ENCODE measurements at regions not wholly inside any gene's neighbourhood (a gene's known extent, or its start where the extent isn't known, plus 50 kb on each side); places are given as distances from the start of the nearest gene placed in this dataset.
"Not testable (repeated sequence)": the region's sequence is repeated elsewhere in the genome, so short reads cannot be mapped to it uniquely, and the experiment has no call there.

DNA sequence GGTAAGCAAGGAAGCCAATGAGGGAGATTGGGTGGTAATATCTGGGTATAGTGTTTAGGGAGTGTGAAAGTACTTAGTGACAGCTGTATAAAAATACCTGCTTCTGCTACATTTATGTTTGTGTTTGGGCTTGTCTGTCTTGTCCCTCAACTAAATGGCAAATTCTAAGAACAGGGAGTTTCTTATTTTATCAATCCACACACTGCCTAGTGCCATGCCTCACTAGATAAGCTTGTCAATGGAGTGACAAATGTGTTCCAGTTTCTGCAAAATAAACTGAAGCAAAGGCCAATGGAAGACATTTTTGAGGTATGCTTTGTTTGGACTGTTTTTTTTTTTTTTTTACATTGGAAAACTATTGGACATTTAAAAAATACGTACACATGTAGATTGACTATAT is 418.0 kb downstream of the SH2D1A start:
- ATAC-seq, result no peak
- TF ChIP-seq, protein P1, sequence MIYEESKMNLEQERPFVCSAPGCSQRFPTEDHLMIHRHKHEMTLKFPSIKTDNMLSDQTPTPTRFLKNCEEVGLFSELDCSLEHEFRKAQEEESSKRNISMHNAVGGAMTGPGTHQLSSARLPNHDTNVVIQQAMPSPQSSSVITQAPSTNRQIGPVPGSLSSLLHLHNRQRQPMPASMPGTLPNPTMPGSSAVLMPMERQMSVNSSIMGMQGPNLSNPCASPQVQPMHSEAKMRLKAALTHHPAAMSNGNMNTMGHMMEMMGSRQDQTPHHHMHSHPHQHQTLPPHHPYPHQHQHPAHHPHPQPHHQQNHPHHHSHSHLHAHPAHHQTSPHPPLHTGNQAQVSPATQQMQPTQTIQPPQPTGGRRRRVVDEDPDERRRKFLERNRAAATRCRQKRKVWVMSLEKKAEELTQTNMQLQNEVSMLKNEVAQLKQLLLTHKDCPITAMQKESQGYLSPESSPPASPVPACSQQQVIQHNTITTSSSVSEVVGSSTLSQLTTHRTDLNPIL (CRISPR knock-in tag; IDR thresholded peaks at IDR 0.05; ENCODE audit: low read depth), result no peak
- TF ChIP-seq SNAI2 (CRISPR knock-in tag; IDR thresholded peaks at IDR 0.05) (no peak), ZFP3 (CRISPR knock-in tag; IDR thresholded peaks at IDR 0.05) (no peak), BACH2 (CRISPR knock-in tag; IDR thresholded peaks at IDR 0.05; ENCODE audit: borderline replicate concordance) (no peak), RARB (CRISPR knock-in tag; IDR thresholded peaks at IDR 0.05) (no peak), ESRRG (CRISPR knock-in tag; IDR thresholded peaks at IDR 0.05) (no peak), TOX (CRISPR knock-in tag; IDR thresholded peaks at IDR 0.05; ENCODE audit: borderline replicate concordance) (no peak), ISL1 (CRISPR knock-in tag; IDR thresholded peaks at IDR 0.05) (no peak), ARNTL (CRISPR knock-in tag; IDR thresholded peaks at IDR 0.05; ENCODE audit: borderline replicate concordance, low read depth) (no peak)
- TF ChIP-seq, protein P2, sequence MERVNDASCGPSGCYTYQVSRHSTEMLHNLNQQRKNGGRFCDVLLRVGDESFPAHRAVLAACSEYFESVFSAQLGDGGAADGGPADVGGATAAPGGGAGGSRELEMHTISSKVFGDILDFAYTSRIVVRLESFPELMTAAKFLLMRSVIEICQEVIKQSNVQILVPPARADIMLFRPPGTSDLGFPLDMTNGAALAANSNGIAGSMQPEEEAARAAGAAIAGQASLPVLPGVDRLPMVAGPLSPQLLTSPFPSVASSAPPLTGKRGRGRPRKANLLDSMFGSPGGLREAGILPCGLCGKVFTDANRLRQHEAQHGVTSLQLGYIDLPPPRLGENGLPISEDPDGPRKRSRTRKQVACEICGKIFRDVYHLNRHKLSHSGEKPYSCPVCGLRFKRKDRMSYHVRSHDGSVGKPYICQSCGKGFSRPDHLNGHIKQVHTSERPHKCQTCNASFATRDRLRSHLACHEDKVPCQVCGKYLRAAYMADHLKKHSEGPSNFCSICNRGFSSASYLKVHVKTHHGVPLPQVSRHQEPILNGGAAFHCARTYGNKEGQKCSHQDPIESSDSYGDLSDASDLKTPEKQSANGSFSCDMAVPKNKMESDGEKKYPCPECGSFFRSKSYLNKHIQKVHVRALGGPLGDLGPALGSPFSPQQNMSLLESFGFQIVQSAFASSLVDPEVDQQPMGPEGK (CRISPR knock-in tag; IDR thresholded peaks at IDR 0.05; ENCODE audit: borderline replicate concordance), result no peak
- TF ChIP-seq, protein P3, sequence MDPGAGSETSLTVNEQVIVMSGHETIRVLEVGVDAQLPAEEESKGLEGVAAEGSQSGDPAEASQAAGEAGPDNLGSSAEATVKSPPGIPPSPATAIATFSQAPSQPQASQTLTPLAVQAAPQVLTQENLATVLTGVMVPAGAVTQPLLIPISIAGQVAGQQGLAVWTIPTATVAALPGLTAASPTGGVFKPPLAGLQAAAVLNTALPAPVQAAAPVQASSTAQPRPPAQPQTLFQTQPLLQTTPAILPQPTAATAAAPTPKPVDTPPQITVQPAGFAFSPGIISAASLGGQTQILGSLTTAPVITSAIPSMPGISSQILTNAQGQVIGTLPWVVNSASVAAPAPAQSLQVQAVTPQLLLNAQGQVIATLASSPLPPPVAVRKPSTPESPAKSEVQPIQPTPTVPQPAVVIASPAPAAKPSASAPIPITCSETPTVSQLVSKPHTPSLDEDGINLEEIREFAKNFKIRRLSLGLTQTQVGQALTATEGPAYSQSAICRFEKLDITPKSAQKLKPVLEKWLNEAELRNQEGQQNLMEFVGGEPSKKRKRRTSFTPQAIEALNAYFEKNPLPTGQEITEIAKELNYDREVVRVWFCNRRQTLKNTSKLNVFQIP (CRISPR knock-in tag; IDR thresholded peaks at IDR 0.05; ENCODE audit: borderline replicate concordance, low read depth), result no peak

DNA sequence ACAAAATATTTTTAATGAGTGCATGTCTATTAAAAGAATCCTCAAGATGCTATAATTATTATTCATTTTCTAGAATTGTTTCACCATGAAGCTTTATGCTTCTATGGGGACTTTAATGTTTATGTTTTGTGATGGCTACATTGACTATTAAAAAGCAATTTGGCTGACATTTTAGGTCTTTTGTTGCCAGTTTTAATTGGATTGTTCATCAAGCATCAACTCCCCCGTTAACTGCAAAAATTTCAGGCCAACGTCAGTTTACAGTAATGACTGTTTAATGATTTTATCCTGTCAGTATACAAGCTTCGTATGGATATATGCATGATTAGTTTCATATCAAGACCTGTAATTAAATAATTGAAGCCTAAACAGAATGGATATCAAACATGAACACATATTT is 422.8 kb downstream of the SH2D1A start:
- ATAC-seq, result no peak
- TF ChIP-seq, protein P2 (CRISPR knock-in tag; IDR thresholded peaks at IDR 0.05; ENCODE audit: borderline replicate concordance), result no peak
- TF ChIP-seq BACH2 (CRISPR knock-in tag; IDR thresholded peaks at IDR 0.05; ENCODE audit: borderline replicate concordance), result no peak
- no peak for TF ChIP-seq ZNF565 (CRISPR knock-in tag; conservative IDR thresholded peaks at IDR 0.05; ENCODE audit: low read depth)
- no peak for TF ChIP-seq RARB (CRISPR knock-in tag; IDR thresholded peaks at IDR 0.05)
- TF ChIP-seq, protein P4, sequence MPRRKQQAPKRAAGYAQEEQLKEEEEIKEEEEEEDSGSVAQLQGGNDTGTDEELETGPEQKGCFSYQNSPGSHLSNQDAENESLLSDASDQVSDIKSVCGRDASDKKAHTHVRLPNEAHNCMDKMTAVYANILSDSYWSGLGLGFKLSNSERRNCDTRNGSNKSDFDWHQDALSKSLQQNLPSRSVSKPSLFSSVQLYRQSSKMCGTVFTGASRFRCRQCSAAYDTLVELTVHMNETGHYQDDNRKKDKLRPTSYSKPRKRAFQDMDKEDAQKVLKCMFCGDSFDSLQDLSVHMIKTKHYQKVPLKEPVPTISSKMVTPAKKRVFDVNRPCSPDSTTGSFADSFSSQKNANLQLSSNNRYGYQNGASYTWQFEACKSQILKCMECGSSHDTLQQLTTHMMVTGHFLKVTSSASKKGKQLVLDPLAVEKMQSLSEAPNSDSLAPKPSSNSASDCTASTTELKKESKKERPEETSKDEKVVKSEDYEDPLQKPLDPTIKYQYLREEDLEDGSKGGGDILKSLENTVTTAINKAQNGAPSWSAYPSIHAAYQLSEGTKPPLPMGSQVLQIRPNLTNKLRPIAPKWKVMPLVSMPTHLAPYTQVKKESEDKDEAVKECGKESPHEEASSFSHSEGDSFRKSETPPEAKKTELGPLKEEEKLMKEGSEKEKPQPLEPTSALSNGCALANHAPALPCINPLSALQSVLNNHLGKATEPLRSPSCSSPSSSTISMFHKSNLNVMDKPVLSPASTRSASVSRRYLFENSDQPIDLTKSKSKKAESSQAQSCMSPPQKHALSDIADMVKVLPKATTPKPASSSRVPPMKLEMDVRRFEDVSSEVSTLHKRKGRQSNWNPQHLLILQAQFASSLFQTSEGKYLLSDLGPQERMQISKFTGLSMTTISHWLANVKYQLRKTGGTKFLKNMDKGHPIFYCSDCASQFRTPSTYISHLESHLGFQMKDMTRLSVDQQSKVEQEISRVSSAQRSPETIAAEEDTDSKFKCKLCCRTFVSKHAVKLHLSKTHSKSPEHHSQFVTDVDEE (CRISPR knock-in tag; IDR thresholded peaks at IDR 0.05), result no peak

DNA sequence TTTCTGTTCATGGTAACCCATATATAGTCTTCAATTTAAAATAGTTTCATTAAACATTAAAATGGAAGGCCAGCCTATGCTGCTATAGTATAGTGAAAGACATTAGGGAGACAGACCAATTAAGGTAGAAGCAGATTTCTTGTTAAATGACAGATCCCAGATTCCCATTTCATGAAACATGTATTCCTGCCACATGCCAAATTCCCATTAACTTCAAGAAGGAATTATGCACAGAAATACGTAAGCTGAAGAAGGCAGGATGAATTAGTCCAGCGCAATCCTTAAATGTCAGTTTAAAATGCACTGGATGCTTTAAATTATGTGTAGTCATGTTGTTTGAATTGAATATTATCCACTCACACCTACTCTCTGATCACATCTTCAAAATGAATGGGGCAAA is 424.9 kb downstream of the SH2D1A start:
- TF ChIP-seq SNAI2 (CRISPR knock-in tag; IDR thresholded peaks at IDR 0.05) (no peak), ZNF8 (CRISPR knock-in tag; IDR thresholded peaks at IDR 0.05) (no peak), ZFP30 (CRISPR knock-in tag; IDR thresholded peaks at IDR 0.05) (no peak), GLIS3 (CRISPR knock-in tag; IDR thresholded peaks at IDR 0.05) (no peak), ZC3H10 (CRISPR knock-in tag; IDR thresholded peaks at IDR 0.05) (no peak), ARNTL (CRISPR knock-in tag; IDR thresholded peaks at IDR 0.05; ENCODE audit: borderline replicate concordance, low read depth) (no peak), ESRRG (CRISPR knock-in tag; IDR thresholded peaks at IDR 0.05) (no peak), ZFP3 (CRISPR knock-in tag; IDR thresholded peaks at IDR 0.05) (no peak), ZNF70 (CRISPR knock-in tag; IDR thresholded peaks at IDR 0.05) (no peak), PPARA (CRISPR knock-in tag; IDR thresholded peaks at IDR 0.05; ENCODE audit: borderline replicate concordance) (no peak), ISL1 (CRISPR knock-in tag; IDR thresholded peaks at IDR 0.05) (no peak)
- TF ChIP-seq, protein P3 (CRISPR knock-in tag; IDR thresholded peaks at IDR 0.05; ENCODE audit: borderline replicate concordance, low read depth), result no peak
- TF ChIP-seq, protein P4 (CRISPR knock-in tag; IDR thresholded peaks at IDR 0.05), result no peak
- no peak for ATAC-seq

DNA sequence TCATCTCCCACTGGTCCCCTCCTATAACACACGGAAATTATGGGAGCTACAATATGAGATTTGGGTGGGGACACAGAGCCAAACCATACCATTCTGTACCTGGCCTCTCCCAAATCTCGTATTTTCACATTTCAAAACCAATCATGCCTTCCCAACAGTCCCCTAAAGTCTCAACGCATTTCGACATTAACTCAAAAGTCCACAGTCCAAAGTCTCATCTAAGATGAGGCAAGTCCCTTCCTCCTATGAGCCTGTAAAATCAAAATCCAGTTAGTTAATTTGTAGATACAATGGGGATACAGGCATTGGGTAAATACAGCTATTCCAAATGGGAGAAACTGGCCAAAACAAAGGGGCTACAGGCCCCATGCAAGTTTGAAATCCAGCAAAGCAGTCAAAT is 441.9 kb downstream of the SH2D1A start:
- not testable (repeated sequence) for ATAC-seq

DNA sequence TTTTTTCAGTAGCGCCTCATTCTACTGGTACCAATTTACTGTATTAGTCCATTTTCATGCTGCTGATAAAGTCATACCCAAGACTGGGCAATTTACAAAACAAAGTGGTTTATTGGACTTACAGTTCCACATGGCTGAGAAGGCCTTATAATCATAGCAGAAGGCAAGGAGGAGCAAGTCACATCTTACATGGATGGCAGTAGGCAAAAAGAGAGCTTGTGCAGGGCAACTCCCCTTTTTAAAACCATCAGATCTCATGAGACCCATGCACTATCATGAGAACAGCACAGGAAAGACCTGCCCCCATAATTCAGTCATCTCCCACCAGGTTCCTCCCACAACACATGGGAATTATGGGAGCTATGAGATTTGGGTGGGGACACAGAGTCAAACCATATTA is 443.5 kb downstream of the SH2D1A start:
- not testable (repeated sequence) for ATAC-seq
